Stimulated activated CD4-positive, alpha-beta T cell treated with anti-CD3 and anti-CD28 coated beads, TNF-alpha, amount 100 ng/mL, for 4 hours (primary cell): ENCODE measurements at regions not wholly inside any gene's neighbourhood (a gene's known extent, or its start where the extent isn't known, plus 50 kb on each side); places are given as distances from the start of the nearest gene placed in this dataset.

ENCODE experiments used
- DNase-seq, 3 experiments: peaks; one replicate each; pipeline ENCODE4 v3.0.0-alpha.2; 2020; ENCODE audit warnings: low read depth in 3 of 3

- DNase-seq = no peak
These were observed 69.0 kb upstream of the PRKCQ start for GRCh38 chr10:6648894-6649720.

- peak; percentile 33 to 58 (median 43) for DNase-seq
These were observed 67.9 kb upstream of the PRKCQ start for GRCh38 chr10:6647811-6648526.

GRCh38 chr10:6643962-6644361 lies 63.9 kb upstream of the PRKCQ start:
- DNase-seq = no peak

GRCh38 chr10:6642876-6643275 lies 62.8 kb upstream of the PRKCQ start:
- DNase-seq = no peak

- no peak for DNase-seq
These were observed 60.5 kb upstream of the PRKCQ start for GRCh38 chr10:6640433-6641040.

GRCh38 chr10:6637053-6637452 lies 57.0 kb upstream of the PRKCQ start:
- no peak for DNase-seq

GRCh38 chr10:6635784-6636183 lies 55.7 kb upstream of the PRKCQ start:
- DNase-seq = no peak
